ENCODE measurements at regions not wholly inside any gene's neighbourhood (a gene's known extent, or its start where the extent isn't known, plus 50 kb on each side); places are given as distances from the start of the nearest gene placed in this dataset.

- no peak for DNase-seq (ENCODE audit: low read depth in 1 of 2, low spot score in 1 of 2)
- Histone ChIP-seq H3K4me1 (no peaks in the 10 kb centered on the region), H3K4me3 (no peak overlapping the region), H3K4me2 (no peak overlapping the region), H3K27ac (no peak overlapping the region), H3K9me3 (no peaks in the 10 kb centered on the region)
- no peak for ATAC-seq
- CTCF ChIA-PET: no interaction called here
- whole genome bisulfite sequencing (ENCODE audit: missing lambda C conversion rate): 66% methylated on average over 2 of the region's 2 CpGs
- no peak for FAIRE-seq
- POLR2A ChIA-PET: no interaction called here
- TF ChIP-seq NPAS2 (CRISPR knock-in tag; IDR thresholded peaks at IDR 0.05; ENCODE audit: borderline replicate concordance) (no peak), FOSL2 (IDR thresholded peaks at IDR 0.05) (no peak), FOSL2 (CRISPR knock-in tag; IDR thresholded peaks at IDR 0.05) (no peak), CTCF (IDR thresholded peaks at IDR 0.05) (no peak), NR3C1 (IDR thresholded peaks at IDR 0.05) (no peak), MAZ (IDR thresholded peaks at IDR 0.05; ENCODE audit: borderline replicate concordance, low read depth, low read length) (no peak), HOXA7 (CRISPR knock-in tag; IDR thresholded peaks at IDR 0.05) (no peak), GATA3 (IDR thresholded peaks at IDR 0.05; ENCODE audit: borderline replicate concordance) (no peak), MYC (IDR thresholded peaks at IDR 0.05; ENCODE audit: borderline replicate concordance, low read length) (no peak), EHF (CRISPR knock-in tag; IDR thresholded peaks at IDR 0.05) (no peak)
Measured at GRCh38 chr12:78331181-78331580, 500.5 kb downstream of the NAV3 start.

- FAIRE-seq (no peak), ATAC-seq (no peak), DNase-seq (ENCODE audit: low read depth in 1 of 2, low spot score in 1 of 2) (no peak)
- POLR2A ChIA-PET: no interaction called here
- H3K4me2 ChIP-seq: no peak overlapping the region
- WGBS (ENCODE audit: missing lambda C conversion rate): 64% methylated on average over 3 of the region's 3 CpGs
- H3K4me3 ChIP-seq: no peak overlapping the region
- TF ChIP-seq CHD2 (IDR thresholded peaks at IDR 0.05; ENCODE audit: low read length, partially characterized antibody) (no peak), RAD21 (conservative IDR thresholded peaks at IDR 0.05 in 1 of 2, IDR thresholded peaks at IDR 0.05 in 1 of 2) (no peak), GATA3 (IDR thresholded peaks at IDR 0.05; ENCODE audit: borderline replicate concordance) (no peak), MAFK (IDR thresholded peaks at IDR 0.05; ENCODE audit: partially characterized antibody) (no peak), CHD4 (IDR thresholded peaks at IDR 0.05; ENCODE audit: borderline replicate concordance) (no peak), ZNF302 (CRISPR knock-in tag; IDR thresholded peaks at IDR 0.05) (no peak), EP300 (IDR thresholded peaks at IDR 0.05) (no peak), CEBPB (IDR thresholded peaks at IDR 0.05) (no peak)
- TF ChIP-seq, protein P1, sequence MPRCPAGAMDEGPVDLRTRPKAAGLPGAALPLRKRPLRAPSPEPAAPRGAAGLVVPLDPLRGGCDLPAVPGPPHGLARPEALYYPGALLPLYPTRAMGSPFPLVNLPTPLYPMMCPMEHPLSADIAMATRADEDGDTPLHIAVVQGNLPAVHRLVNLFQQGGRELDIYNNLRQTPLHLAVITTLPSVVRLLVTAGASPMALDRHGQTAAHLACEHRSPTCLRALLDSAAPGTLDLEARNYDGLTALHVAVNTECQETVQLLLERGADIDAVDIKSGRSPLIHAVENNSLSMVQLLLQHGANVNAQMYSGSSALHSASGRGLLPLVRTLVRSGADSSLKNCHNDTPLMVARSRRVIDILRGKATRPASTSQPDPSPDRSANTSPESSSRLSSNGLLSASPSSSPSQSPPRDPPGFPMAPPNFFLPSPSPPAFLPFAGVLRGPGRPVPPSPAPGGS (IDR thresholded peaks at IDR 0.05): no peak
- H3K4me1 ChIP-seq: no peaks in the 10 kb centered on the region
- no peak overlapping the region for H3K27ac ChIP-seq
- CTCF ChIA-PET: no interaction called here
- no peaks in the 10 kb centered on the region for H3K9me3 ChIP-seq
Measured at GRCh38 chr12:78331753-78332152, 501.1 kb downstream of the NAV3 start.

- Histone ChIP-seq H3K4me1 (no peaks in the 10 kb centered on the region), H3K4me2 (no peak overlapping the region), H3K4me3 (no peak overlapping the region), H3K9me3 (no peaks in the 10 kb centered on the region), H3K27ac (no peak overlapping the region)
- DNase-seq (ENCODE audit: low read depth in 1 of 2, low spot score in 1 of 2) (no peak), FAIRE-seq (no peak), ATAC-seq (no peak)
- POLR2A ChIA-PET: no interaction called here
- CTCF ChIA-PET: no interaction called here
- WGBS (ENCODE audit: missing lambda C conversion rate): 87% methylated on average over 2 of the region's 2 CpGs
- TF ChIP-seq RARB (CRISPR knock-in tag; IDR thresholded peaks at IDR 0.05) (no peak), RNF2 (IDR thresholded peaks at IDR 0.05; ENCODE audit: borderline replicate concordance, low read depth) (no peak), E2F6 (IDR thresholded peaks at IDR 0.05; ENCODE audit: borderline replicate concordance, low read depth) (no peak), NR3C1 (IDR thresholded peaks at IDR 0.05) (no peak), RFX5 (IDR thresholded peaks at IDR 0.05) (no peak), JUN (IDR thresholded peaks at IDR 0.05) (no peak), MAZ (IDR thresholded peaks at IDR 0.05; ENCODE audit: borderline replicate concordance, low read depth, low read length) (no peak), POLR2A (IDR thresholded peaks at IDR 0.05; ENCODE audit: low read length) (no peak), FOXS1 (CRISPR knock-in tag; IDR thresholded peaks at IDR 0.05) (no peak), BHLHE40 (IDR thresholded peaks at IDR 0.05; ENCODE audit: low read depth, low read length) (no peak), SMC3 (IDR thresholded peaks at IDR 0.05) (no peak), HOXA7 (CRISPR knock-in tag; IDR thresholded peaks at IDR 0.05) (no peak), MYC (IDR thresholded peaks at IDR 0.05; ENCODE audit: borderline replicate concordance, low read length) (no peak), PBX3 (IDR thresholded peaks at IDR 0.05) (no peak), TP53 (CRISPR knock-in tag; IDR thresholded peaks at IDR 0.05) (no peak), RAD21 (conservative IDR thresholded peaks at IDR 0.05 in 1 of 2, IDR thresholded peaks at IDR 0.05 in 1 of 2) (no peak)
- TF ChIP-seq, protein P1 (IDR thresholded peaks at IDR 0.05): no peak
- TF ChIP-seq, protein P2, sequence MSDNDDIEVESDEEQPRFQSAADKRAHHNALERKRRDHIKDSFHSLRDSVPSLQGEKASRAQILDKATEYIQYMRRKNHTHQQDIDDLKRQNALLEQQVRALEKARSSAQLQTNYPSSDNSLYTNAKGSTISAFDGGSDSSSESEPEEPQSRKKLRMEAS (IDR thresholded peaks at IDR 0.05): no peak
Measured at GRCh38 chr12:78338054-78338785, 507.5 kb downstream of the NAV3 start.
